ENCODE measurements at regions not wholly inside any gene's neighbourhood (a gene's known extent, or its start where the extent isn't known, plus 50 kb on each side); places are given as distances from the start of the nearest gene placed in this dataset.

GRCh38 chr15:91651251-91651650, 202.3 kb upstream of the SLCO3A1 start:
- TF ChIP-seq CTCF (IDR thresholded peaks at IDR 0.05), result no peak
- no peak for TF ChIP-seq POLR2A (IDR thresholded peaks at IDR 0.05)

All from gastroesophageal sphincter (tissue), 3 donors.